Dermis microvascular lymphatic vessel endothelial cell (primary cell): ENCODE measurements at regions not wholly inside any gene's neighbourhood (a gene's known extent, or its start where the extent isn't known, plus 50 kb on each side); places are given as distances from the start of the nearest gene placed in this dataset.
A peak's percentile ranks its signal among the peaks of the same experiment; 100 is the strongest.
"Not testable (repeated sequence)": the region's sequence is repeated elsewhere in the genome, so short reads cannot be mapped to it uniquely, and the experiment has no call there.

ENCODE experiments used
- DNase-seq, 2 donors: peaks; one replicate each; pipeline versions ENCODE4 v3.0.0 to v3.0.0-alpha.2; 2010; ENCODE audit warnings: low read depth in 2 of 2

DNA sequence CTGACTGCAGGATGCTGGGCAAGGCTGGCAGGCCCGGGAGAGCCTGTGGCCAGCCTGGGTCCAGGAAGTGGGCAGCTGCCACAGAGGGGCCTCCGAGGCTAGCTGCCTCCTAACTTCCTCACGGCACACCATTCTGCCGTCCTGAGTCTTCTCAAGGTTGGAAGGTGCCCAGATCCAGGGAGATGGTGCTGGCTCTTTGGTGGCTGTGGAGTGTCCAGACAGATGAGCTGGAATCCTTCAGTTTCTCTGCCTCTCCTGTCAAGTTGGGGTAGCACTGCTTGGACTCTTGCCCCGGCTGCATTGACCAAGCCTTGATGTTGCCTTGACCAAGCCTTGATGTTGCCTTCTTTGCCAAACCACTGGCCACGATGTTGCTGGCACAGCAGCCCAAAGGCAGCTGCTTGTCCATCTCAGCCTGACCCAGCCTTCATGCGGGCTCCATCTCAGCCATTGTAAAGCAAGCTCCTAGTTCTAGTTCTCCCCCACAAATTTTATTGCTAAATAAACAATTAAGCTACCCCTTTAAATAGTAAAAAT, 75.1 kb upstream of the AFDN start:
- no peak for DNase-seq

DNA sequence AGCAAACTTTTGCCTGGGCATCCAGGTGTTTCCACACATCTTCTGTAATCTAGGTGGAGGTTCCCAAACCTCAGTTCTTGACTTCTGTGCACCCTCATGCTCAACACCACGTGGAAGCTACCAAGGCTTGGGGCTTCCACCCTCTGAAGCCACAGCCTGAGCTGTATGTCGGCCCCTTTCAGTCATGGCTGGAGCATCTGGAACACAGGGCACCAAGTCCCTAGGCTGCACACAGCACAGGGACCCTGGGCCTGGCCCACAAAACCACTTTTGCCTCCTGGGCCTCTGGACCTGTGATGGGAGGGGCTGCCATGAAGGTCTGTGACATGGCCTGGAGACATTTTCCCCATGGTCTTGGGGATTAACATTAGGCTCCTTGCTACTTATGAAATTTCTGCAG, 73.4 kb upstream of the AFDN start:
- DNase-seq = not testable (repeated sequence)

DNA sequence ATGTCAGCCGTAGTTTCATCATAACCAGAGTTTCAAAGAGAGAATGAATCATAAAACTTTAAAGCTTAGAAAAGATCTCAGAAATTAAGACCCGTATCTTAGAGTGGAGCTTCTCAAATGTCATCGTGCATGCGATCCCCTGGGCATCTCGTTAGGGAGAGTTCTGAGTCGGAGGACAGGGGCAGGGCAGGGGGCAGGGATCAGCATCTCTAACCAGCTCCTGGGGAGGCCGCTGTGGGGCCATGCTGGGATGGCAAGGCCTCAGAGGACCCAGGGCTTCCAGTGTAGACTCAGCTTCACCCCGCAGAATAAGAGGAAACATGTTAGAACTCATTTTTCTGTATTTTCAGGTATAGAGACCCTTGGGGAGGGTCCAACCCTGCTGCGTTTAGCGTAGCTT, 72.0 kb upstream of the AFDN start:
- DNase-seq = no peak

DNA sequence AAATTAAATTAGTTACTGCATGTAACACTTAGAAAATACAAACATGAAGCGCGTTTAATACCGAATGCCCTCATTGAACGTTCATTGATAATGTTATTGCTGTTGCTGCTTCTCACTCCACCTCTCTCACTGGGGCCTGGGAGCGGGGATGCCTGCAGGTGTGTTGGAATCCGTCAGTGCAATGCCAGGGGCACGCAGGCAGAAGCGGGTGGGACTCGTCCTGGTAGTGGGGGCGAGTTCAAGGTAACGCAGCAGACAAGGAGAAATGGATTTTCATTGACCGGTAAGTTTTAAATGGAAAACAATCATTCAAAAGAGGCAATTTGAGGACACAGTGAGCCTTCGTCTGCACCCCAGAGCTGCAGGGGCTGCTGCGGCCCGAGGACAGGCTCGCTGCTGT, 71.2 kb upstream of the AFDN start:
- DNase-seq = no peak

DNA sequence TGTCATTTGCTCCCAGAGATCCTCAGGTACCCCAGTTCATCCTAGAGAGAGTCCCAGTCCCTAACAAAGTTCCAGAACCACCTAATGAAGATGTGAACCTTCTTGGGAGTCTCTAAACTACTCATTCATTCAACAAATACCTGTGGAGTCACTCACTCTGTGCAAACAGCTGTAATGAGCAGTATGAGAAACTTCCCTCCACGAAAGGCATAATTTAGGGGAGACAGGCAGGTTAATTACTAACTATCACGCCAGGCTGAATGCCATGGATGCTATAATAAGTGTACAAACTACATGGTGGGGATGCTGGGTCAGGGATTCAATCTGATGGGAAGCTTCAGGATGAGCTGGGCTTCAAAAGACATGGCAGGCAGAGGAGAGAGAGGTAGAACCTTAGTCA, 70.1 kb upstream of the AFDN start:
- no peak for DNase-seq

DNA sequence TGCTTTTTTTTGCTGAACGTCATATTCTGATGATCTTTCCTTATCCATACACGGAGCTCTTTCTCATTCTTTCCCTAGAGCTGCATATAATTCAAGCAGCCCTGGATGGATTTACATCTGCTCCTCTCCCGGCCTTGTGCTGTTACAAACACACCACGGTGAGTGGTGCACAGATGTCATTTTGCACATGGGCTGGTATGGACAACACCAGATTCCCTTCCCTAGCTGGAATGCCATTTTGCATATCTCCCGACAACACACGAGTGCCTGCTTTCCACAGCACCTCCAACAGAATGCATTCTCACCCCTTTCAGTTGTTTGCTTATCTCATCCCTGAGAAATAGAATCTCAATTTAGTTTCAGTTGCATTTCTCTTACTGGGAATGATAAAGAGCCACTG, 69.5 kb upstream of the AFDN start:
- no peak for DNase-seq

DNA sequence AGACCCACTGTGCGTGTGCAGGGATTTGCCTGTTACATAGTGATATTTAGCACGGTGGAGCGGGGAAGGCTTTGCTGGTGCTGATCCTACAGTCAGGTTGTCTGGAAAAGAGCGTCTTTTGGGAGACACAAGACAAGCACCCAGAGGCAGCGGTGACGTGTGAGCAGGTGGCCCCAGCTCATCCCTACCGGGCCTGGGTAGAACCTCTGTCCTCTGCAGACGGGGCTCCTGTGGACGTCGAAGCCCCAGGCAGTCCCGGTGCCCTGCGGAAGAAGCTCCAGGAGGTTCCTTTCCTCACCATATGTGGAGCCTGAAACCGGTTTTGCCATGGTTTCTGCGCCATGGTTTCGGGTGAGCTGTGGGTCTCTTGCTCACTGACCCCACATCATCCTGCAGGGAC, 68.9 kb upstream of the AFDN start:
- DNase-seq = no peak

DNA sequence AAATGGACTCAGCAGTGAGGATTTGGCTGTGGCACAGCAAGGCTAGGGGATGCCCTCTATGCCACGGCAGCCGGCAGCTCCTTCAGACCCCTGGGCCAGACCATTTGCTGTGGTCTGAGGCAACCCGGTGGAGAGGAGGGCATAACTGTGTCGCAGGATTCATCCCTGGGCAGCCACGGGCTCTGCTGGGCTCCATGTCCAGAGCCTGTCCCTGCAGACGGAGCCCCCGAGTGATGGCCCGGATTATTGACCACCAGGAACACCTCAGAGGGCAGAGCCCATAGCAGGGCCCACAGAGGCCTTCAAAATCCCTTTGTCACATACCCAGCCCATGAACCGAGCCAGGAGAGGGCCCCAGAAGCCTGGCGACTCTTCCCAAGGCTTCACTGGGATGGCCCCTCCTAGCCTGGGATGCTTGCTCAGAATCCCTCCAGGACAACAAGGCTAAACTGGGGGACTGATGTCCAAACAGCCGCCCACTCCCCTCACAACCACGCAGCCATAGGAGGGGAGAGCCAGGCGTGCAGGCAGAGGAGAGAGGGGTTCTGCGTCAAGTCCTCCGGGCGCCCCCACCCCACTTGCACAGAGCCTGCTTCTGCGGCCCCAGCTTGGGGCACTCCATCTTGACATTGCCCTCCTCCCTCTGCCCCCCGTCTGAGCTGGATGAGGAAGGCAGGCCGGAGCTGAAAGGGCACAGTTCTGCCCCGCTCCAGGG, 68.2 kb upstream of the AFDN start:
- DNase-seq = no peak

DNA sequence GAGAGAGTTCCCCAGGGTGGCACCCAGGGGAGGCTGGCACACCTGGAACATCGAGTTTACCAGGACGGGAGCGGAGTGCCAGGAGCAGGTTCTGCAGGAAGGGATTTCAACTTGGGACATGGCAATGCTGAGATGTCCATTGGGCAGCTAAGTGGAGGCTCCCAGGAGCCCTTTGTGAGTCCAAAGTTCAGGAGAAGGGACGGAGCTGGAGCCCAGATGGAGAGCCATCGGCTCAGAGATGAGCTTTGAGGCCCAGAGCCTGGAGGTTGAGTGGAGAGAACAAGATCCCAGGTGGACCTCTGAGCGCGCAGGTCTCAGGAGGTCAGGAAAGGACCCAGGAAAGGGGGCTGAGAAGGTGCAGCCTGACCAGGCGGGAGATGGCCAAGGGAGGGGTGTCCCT, 67.5 kb upstream of the AFDN start:
- DNase-seq = no peak

DNA sequence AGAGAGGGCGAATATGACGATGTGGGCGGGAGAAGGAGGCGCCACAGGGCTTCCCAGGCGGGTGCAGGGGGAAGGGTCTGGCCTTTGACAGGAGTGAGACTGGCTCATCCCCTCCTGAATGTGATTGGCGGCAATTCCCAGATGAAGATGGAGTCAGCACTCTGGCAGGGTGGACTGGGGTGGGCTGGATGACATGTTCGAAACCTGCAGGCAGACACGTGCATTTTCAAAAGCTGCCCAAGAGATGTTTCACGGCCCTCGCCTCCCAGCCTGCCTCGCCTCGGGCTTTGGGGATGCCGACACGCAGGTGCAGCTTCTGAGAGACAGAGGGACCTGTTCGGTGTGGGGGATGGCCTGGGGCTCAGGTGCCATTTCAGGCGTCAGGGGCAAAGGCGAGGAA, 66.8 kb upstream of the AFDN start:
- no peak for DNase-seq

DNA sequence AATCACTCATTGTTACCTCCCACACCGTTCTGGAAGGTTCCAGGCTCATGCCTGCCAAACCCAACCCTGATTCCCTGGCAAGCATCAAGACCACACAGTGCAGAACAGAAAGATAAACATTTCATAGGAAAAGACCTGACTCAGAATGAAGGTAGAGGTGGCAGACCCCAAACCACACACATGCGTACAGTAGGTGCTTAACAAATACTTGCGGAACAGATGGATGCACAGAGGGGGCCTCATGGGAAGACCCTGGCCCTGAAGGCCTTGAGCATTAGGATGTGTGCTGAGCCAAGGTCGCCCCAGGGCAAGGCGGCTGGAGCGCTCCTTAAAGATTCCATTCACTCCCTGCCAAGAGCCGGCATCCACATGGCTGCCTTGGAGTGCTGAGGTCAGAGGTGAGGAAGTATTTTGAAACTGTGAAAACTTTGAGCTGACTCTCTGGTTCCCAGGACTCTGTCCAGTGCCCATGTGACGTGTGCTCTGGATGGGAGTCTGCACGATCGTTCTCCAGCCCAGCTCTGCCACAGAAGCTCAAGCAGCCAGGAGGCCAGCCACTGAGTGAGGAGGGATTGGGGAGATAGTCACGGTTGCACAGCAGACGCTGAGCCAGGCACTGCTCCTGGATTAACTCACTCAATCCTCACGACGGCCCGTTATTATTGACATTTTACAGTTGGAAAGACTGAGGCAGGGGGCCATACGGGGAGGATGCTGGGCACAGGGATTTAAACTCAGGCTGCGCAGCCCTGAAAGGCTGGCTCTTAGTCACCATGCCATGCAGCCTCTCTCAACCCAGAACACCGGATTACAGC, 65.5 kb upstream of the AFDN start:
- peak; percentile 81 to 87 for DNase-seq

DNA sequence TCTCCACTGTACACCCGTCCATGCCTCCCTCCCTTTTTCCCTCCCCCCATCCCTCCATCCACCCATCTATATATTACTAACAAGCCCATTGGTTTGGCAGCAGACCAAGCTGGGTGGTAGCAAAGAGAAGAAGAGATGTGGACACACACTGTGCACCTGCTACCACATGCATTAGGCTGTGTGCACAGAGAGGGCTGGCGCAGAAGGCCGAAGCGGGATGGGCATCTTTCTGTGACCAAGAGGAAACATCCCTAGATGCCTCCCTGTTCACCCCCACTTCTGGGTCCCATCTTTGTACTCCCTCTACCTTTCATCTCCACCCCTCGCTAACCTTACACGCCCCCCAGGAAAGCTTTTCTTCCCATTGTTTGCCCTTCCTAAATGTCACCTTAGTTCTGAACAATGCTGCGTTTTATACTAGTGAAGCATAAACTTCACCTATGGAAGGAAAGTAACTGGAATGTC, 64.9 kb upstream of the AFDN start:
- DNase-seq = no peak

DNA sequence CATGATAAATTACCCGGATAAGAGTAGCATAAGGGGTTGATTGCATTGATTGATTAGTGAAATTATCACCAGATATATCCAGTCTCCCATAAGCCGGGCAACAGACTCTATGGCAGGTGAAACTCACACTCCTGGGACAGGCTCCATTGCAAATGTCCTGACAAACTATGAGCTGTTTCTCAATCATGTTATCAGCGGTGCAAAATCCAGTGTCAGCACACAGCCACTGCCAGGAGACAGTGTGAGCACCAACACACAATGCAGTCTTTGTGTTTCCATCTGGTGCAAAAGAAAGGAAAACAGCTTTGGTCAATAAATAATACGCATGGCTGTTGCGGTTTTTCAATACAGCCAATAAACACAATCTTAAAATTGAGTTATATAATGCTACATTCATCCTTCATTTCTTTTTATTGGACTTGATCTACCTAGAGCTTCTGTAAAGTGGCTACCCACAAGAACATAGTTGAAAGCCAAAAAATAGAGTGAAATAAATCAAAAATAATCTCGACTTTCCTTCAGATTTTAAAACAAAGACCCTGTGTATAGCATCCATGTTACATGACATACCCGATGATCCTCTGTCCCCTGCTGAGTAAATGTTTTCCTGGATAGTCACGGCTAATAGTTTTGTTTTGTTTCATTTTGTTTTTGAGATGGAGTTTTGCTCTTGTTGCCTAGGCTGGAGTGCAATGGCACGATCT, 64.3 kb upstream of the AFDN start:
- DNase-seq = no peak

DNA sequence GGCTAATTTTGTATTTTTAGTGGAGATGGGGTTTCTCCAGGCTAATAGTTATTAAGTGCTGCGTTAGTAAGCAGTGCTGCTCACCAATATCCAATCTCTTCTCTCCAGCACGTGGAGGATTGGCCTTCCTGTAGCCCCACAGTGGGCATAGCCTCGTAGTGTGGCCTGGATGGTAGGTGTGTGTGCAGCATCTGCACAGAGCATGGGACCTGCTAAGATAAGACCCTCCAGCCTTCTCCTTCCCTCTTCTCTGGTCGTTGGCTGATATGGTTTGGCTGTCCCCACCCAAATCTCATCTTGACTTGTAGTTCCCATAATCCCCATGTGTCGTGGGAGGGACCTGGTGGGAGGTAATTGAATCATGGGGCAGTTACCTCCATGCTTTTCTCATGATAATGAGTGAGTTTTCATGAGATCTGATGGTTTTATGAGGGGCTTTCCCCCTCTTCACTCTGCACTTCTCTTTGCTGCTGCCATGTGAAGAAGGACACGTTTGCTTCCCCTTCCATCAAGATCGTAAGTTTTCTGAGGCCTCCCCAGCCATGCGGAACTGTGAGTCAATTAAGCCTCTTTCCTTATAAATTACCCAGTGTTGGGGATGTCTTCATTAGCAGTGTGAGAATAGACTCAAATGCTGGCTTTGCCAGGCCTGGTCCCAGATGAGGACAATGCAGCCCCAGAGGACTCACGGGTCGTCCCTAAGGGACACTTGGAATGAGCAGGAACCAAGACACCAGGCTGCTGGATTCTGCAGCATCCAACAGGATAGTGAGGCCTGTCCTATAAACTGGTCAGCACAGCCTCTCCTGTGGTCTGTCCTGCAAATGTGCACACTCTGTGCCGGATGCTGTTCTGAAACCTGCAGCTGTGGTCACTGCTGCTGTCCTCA, 63.4 kb upstream of the AFDN start:
- DNase-seq = no peak

DNA sequence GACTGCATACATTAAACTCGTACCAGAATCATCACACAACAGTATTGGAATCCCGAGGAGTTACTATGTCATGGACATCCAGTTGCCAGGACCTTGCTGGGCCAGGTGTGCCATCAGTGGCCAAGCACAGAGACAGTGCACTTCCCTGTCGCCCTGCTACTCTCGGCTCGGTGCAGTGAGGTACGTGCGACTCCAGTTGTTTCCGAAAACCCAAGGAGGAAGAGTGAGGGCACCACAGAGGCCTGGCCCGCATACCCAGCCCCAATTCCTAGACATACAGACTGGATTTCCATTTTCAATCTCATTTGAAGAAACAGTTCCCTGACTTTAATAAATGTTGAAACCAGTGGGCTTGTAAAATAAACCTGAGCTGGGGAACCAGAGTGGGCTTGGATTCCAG, 62.5 kb upstream of the AFDN start:
- no peak for DNase-seq

DNA sequence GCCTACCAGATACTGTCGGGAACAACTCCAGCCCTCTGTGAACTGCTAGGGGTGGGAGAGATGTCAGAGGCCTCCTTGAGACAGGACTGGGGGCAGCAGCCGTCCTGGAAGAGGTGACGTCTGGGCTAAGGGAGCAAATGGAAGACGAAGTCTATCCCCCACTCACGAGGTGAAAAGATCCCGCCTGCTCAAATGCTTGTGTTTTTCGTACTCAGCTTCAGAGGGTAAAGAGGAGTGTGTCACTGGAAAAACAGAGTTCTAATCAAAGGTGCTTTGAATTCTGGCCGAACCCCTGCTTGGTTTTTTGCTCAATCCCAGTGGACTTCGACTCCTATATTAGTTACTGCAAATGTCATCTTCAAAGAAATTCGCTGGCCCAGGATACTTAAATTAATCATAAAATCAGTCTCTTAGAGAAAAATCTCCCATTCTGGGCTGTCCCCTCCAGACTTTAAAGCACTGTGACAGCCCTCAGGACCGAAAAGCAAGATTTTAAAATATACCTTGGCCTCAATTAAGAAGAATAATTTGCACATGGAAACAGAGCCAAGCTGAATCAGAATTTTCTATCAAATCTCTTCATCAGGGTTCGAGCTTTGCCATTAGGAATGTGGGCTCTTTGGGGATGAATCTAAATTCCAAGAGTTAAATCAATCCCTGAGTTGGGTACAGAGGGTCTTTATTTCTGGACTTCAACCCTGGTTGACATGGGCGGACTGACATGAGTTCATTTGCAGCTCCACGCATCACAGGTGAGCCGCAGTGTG, 61.8 kb upstream of the AFDN start:
- DNase-seq = no peak

DNA sequence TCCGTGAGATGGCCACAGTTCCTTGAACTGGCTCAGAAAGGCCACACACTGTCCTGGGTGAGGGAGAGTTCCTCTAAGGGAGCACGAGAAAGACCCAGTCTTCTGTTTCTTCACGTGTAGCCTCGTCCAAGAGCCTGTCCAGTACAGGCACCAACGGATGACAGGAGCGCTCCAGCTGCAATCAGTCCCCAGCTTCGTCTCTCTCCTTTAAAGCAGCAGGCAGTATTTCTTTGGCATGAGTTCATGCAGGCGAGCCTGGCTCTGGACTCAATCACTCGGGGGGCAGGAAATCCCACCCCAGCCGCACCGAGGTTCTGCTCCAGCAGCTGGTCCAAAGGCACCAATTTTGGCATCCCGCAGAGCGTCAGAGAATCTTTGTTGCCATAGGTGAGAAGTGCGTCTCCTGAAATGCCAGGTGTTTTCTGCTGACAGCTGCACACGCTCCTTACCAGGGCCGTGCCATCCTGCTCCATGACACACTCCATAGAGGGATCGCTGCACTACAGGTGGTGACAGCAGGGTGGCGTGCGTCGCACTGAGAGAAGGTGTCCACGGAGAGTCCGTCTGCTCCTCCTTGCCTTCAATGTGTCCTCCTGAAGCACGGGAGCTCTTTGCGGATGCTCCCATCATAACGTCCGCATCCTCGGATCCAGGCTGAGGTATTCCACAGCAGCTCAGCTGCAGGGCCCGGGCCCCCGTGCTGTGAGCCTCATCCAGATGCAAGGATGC, 59.6 kb upstream of the AFDN start:
- DNase-seq = no peak

DNA sequence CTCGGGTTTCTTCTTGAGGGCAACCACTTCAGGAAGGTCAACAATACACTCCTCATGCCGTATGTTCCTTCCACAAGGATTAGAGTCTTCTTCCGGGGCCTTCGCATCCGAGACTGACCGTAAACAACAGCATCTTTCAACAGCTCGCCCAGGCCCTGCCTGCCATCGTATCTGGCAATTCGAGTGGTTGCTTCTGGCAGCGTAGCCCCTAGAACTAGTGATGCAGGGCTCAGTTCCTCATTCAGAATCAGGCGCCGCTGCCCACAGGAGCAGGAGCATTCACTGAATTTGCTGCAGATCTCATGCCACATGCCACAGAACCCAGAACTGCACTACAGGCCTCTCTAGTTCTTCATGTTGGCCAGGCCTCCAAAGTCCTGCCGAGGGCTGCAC, 59.0 kb upstream of the AFDN start:
- no peak for DNase-seq

DNA sequence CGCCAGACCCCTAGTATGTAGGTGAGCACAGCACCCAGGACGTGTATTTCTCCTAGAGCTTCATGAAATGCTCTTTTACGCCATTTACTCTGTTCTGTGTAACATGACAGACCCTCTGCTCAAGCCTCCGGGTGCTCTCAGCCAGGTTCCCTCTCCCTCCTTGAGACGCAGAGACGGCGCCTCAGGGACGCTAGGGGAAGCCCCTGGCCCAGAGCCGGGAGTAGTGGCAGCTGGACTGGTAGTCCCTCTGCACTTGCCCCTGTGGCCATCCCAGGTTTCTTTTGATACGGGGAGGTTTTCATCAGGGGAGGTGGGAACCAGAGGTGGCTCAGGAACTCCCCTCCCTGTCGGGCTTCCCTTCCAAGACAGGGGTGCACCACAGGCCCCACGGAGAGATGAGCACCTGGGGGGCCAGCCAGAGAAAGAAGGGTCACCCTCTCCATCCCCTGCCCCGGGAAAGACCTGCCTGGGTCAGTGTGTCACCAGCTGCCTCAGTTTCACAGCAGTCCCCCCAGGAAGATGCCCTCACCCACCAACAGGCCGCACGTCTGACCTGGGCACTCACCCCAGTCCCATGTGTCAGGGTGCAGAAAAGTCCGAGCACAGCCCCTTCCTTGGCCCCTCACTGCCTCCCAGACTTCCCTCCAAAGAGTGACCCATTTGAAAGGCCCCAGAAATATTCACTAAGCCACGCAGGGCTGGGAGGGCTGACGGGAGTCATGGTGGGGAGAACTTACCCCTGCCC, 58.1 kb upstream of the AFDN start:
- no peak for DNase-seq
